IMR-90 (cell line): ENCODE measurements at regions not wholly inside any gene's neighbourhood (a gene's known extent, or its start where the extent isn't known, plus 50 kb on each side); places are given as distances from the start of the nearest gene placed in this dataset.

Experiments
- ATAC-seq: fragments of 200-7000 bp; cut with Tn5 transposase; 2 replicates; pipeline ENCODE4 v1.9.1; 2020; ENCODE audit warnings: low read depth, mild to moderate bottlenecking, moderate library complexity
- BruUV-seq: library from RNA; stranded (reverse); fragments of 400-500 nt; replicated peaks from 2 replicates; lab custom pipeline; 2021; lab: Mats Ljungman, UMichigan
- CTCF ChIA-PET: fragments of 300-600 bp; formaldehyde crosslinking; extraction: SDS; loops from one replicate; lab custom pipeline; 2021; ENCODE audit warnings: antibody characterized with exemption; lab: Yijun Ruan, JAX
- POLR2A ChIA-PET: fragments of 300-600 bp; sonication (Branson Sonifier 250); formaldehyde crosslinking; loops from one replicate; lab custom pipeline; 2022; ENCODE audit warnings: antibody characterized with exemption; ENCODE audit not compliant: unreplicated experiment; lab: Charles Lee
- DNase-seq: peaks from one replicate; pipeline ENCODE4 v3.0.0; 2013
- H2AFZ ChIP-seq: replicated peaks from 2 replicates; pipeline ENCODE3; 2013; ENCODE audit warnings: low read length, mild to moderate bottlenecking; ENCODE audit not compliant: poor library complexity
- H2AK5ac ChIP-seq: 2 replicates; pipeline ENCODE4 v1.6.1; 2013; ENCODE audit warnings: low read depth, low read length, inconsistent platforms
- H2AK9ac ChIP-seq: replicated peaks from 2 replicates; pipeline ENCODE3; 2013; ENCODE audit warnings: mild to moderate bottlenecking, low read depth, low read length, moderate library complexity; ENCODE audit not compliant: poor library complexity
- H2BK120ac ChIP-seq: 2 replicates; pipeline ENCODE4 v1.6.1; 2013; ENCODE audit warnings: low read depth, low read length, inconsistent platforms
- H2BK15ac ChIP-seq: 3 replicates; pipeline ENCODE4 v1.6.1; 2013; ENCODE audit warnings: low read depth, low read length, inconsistent platforms
- H2BK20ac ChIP-seq: 2 replicates; pipeline ENCODE4 v1.6.1; 2013; ENCODE audit warnings: low read depth, mild to moderate bottlenecking, inconsistent platforms, low read length, moderate library complexity
- H2BK5ac ChIP-seq: 2 replicates; pipeline ENCODE4 v1.6.1; 2013; ENCODE audit warnings: mild to moderate bottlenecking, low read depth, low read length, inconsistent platforms; ENCODE audit not compliant: poor library complexity, severe bottlenecking
- H3K14ac ChIP-seq: replicated peaks from 2 replicates; pipeline ENCODE4 v1.6.1; 2013; ENCODE audit warnings: low read depth, low read length, inconsistent platforms
- H3K18ac ChIP-seq: 2 replicates; pipeline ENCODE4 v1.6.1; 2013; ENCODE audit warnings: low read depth, low read length, control low read depth
- H3K23ac ChIP-seq: 2 replicates; pipeline ENCODE4 v1.6.1; 2013; ENCODE audit warnings: low read depth, low read length, inconsistent platforms
- H3K27ac ChIP-seq: 2 replicates; pipeline ENCODE4 v1.5.1; 2013; ENCODE audit warnings: mild to moderate bottlenecking, control low read depth, low read length; ENCODE audit not compliant: insufficient read depth
- H3K27me3 ChIP-seq: 2 replicates; pipeline ENCODE4 v1.6.1; 2013; ENCODE audit warnings: low read length; ENCODE audit not compliant: control insufficient read depth, insufficient read depth
- H3K36me3 ChIP-seq: 2 replicates; pipeline ENCODE4 v1.6.1; 2013; ENCODE audit warnings: low read length, mixed read lengths; ENCODE audit not compliant: control insufficient read depth, insufficient read depth
- H3K4ac ChIP-seq: 2 replicates; pipeline ENCODE4 v1.6.1; 2013; ENCODE audit warnings: low read depth, low read length, inconsistent platforms
- H3K4me1 ChIP-seq: 2 replicates; pipeline ENCODE4 v1.6.1; 2013; ENCODE audit warnings: low read length, mixed read lengths; ENCODE audit not compliant: control insufficient read depth, insufficient read depth
- H3K4me2 ChIP-seq: 2 replicates; pipeline ENCODE4 v1.6.1; 2013; ENCODE audit warnings: low read depth, mild to moderate bottlenecking, control low read depth, low read length, moderate library complexity
- H3K4me3 ChIP-seq: 2 replicates; pipeline ENCODE4 v1.5.1; 2013; ENCODE audit warnings: low read depth, mild to moderate bottlenecking, control low read depth, low read length, moderate library complexity; ENCODE audit not compliant: insufficient read depth
- H3K56ac ChIP-seq: 2 replicates; pipeline ENCODE4 v1.6.1; 2013; ENCODE audit warnings: low read length, inconsistent platforms; ENCODE audit not compliant: insufficient read depth; ENCODE audit errors: extremely low read depth
- H3K79me1 ChIP-seq, 2 experiments: 2 replicates each; pipeline ENCODE4 v1.6.1; 2013; ENCODE audit warnings: low read length in 2 of 2, inconsistent platforms in 1 of 2, low read depth in 1 of 2
- H3K9ac ChIP-seq: 2 replicates; pipeline ENCODE4 v1.6.1; 2013; ENCODE audit warnings: low read depth, low read length, control low read depth
- H3K9me1 ChIP-seq: 2 replicates; pipeline ENCODE4 v1.6.1; 2013; ENCODE audit warnings: low read length, inconsistent platforms; ENCODE audit not compliant: insufficient read depth
- H3K9me3 ChIP-seq: 2 replicates; pipeline ENCODE4 v1.6.1; 2013; ENCODE audit warnings: low read length; ENCODE audit not compliant: control insufficient read depth, insufficient read depth
- H4K20me1 ChIP-seq: 2 replicates; pipeline ENCODE4 v1.6.1; 2013; ENCODE audit warnings: low read length, inconsistent platforms; ENCODE audit not compliant: insufficient read depth
- H4K5ac ChIP-seq: 2 replicates; pipeline ENCODE4 v1.6.1; 2013; ENCODE audit warnings: mild to moderate bottlenecking, low read depth, low read length, control low read depth
- H4K8ac ChIP-seq, 2 experiments: 2 replicates each; pipeline ENCODE4 v1.6.1; 2013; ENCODE audit warnings: low read depth in 2 of 2, low read length in 2 of 2, control low read depth in 1 of 2, inconsistent platforms in 1 of 2
- H4K91ac ChIP-seq: 2 replicates; pipeline ENCODE4 v1.6.1; 2013; ENCODE audit warnings: low read depth, low read length, inconsistent platforms; ENCODE audit not compliant: insufficient read depth
- CEBPB ChIP-seq: IDR thresholded peaks from 2 replicates; pipeline ENCODE4 v1.6.1; 2012; ENCODE audit warnings: low read depth, low read length, improper control_type of control experiment
- CHD1 ChIP-seq: IDR thresholded peaks from 2 replicates; pipeline ENCODE4 v1.6.1; 2012; ENCODE audit warnings: low read depth, low read length, improper control_type of control experiment
- CTCF ChIP-seq: conservative IDR thresholded peaks from 2 replicates; pipeline ENCODE4 v1.5.1; 2012; ENCODE audit warnings: mild to moderate bottlenecking, low read depth, low read length, improper control_type of control experiment
- ELK1 ChIP-seq: fragments of 150-350 bp; IDR thresholded peaks from 2 replicates; pipeline ENCODE4 v1.6.1; 2016; ENCODE audit warnings: low read depth, mild to moderate bottlenecking, low read length, moderate library complexity, borderline replicate concordance
- FOS ChIP-seq: fragments of 150-350 bp; IDR thresholded peaks from 2 replicates; pipeline ENCODE4 v1.6.1; 2016; ENCODE audit warnings: low read depth, low read length
- MAFK ChIP-seq: IDR thresholded peaks from 2 replicates; pipeline ENCODE4 v1.6.1; 2012; ENCODE audit warnings: low read depth, low read length, improper control_type of control experiment
- MAZ ChIP-seq: IDR thresholded peaks from 2 replicates; pipeline ENCODE4 v1.6.1; 2012; ENCODE audit warnings: low read depth, mild to moderate bottlenecking, low read length, improper control_type of control experiment, moderate library complexity, borderline replicate concordance
- MXI1 ChIP-seq: IDR thresholded peaks from 2 replicates; pipeline ENCODE4 v1.6.1; 2012; ENCODE audit warnings: low read depth, mild to moderate bottlenecking, low read length, moderate library complexity, borderline replicate concordance
- NFE2L2 ChIP-seq: fragments of 150-350 bp; IDR thresholded peaks from 2 replicates; pipeline ENCODE4 v1.6.1; 2016; ENCODE audit warnings: low read depth, mild to moderate bottlenecking, low read length
- POLR2A ChIP-seq: IDR thresholded peaks from 2 replicates; pipeline ENCODE4 v1.6.1; 2012; ENCODE audit warnings: mild to moderate bottlenecking, low read depth, low read length
- RAD21 ChIP-seq: IDR thresholded peaks from 2 replicates; pipeline ENCODE4 v1.6.1; 2012; ENCODE audit warnings: low read length, improper control_type of control experiment
- RCOR1 ChIP-seq: IDR thresholded peaks from 2 replicates; pipeline ENCODE4 v1.6.1; 2012; ENCODE audit warnings: mild to moderate bottlenecking, low read length, improper control_type of control experiment; ENCODE audit not compliant: insufficient replicate concordance
- RFX5 ChIP-seq: IDR thresholded peaks from 2 replicates; pipeline ENCODE4 v1.8.0; 2012; ENCODE audit warnings: low read depth, mild to moderate bottlenecking, low read length, moderate library complexity
- WGBS, 2 experiments: methylation state at CpG; one replicate each; pipeline versions ENCODE4 v1.1.5 to v1.1.7; 2013; ENCODE audit warnings: missing lambda C conversion rate in 2 of 2; ENCODE audit not compliant: insufficient read length in 1 of 2; ENCODE audit errors: extremely low coverage in 2 of 2; 5-methylcytosine and 5-hydroxymethylcytosine counted together
- dilution Hi-C: fragments of 300-500 bp; cut with HindIII; formaldehyde crosslinking; loops from one replicate; pipeline ENCODE4 v1.14.3; 2018; ENCODE audit warnings: low sequenced_read_pairs; ENCODE audit not compliant: unreplicated experiment
- in situ Hi-C: fragments of 300-500 bp; cut with MboI; formaldehyde crosslinking; loops from 3 replicates; pipeline ENCODE4 v1.14.3; 2019; ENCODE audit warnings: low sequenced_read_pairs, inconsistent platforms, mixed read lengths
- intact Hi-C: fragments of 100-400 bp; cut with micrococcal nuclease; formaldehyde crosslinking; loops from 2 replicates; pipeline ENCODE4 v1.10.0; 2022
- TF ChIP-seq, protein P1 (sequence below): fragments of 150-350 bp; IDR thresholded peaks from 2 replicates; pipeline ENCODE4 v1.6.1; 2017; ENCODE audit warnings: mild to moderate bottlenecking, antibody characterized with exemption, low read length, low read depth

DNA sequence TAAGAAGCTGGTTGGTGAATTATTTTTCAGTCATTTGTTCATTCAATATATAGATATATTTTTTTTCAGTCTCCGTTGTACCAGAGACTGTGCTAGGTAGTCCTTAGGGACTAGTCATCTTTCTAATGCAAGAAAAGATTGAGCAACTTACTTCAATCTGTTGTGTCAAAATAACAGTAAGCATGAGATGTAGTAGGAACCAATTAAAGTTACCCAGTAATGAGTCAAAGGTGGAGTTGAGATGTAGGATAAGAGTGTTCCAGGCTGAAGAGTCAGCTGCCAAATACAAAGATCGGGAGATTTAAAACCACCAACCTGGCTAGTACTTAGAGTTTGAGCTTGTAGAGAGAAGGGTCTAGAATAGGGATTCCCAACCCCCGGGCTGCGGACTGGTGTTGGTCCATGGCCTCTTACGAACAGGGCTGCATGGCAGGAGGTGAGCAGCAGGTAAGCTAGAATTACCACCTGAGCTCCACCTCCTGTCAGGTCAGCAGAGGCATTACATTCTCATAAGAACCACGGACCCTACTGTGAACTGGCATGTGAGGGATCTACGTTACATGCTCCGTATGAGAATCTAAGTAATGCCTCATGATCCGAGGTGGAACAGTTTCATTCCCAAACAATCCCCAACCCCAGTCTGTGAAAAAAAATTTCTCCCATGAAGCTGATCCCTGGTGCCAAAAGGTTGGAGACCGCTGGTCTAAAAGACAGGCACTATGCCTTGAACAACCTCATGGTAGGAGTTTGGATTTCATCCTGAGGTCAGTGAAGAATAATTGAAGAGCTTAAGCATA lies 1241.5 kb upstream of the WWC1 start:
- ATAC-seq, result no peak
- ChIA-PET CTCF (interaction anchor here (0.6 to 0.7 kb wide), 2 partner anchors 9 to 415 kb away, joined by 3 read pairs; no protein-coding TSS in a partner anchor), POLR2A (no interaction called here)
- Histone ChIP-seq H3K4me1 (no peaks in the 10 kb centered on the region), H2AFZ (no peak overlapping the region), H3K23ac (no peak overlapping the region), H3K4me2 (no peak overlapping the region), H2AK5ac (no peak overlapping the region), H3K36me3 (no peaks in the 10 kb centered on the region), H4K8ac (no peak overlapping the region), H4K91ac (no peak overlapping the region), H3K27ac (no peak overlapping the region), H2BK20ac (no peak overlapping the region), H4K20me1 (no peaks in the 10 kb centered on the region), H3K14ac (no peak overlapping the region), H4K5ac (no peak overlapping the region), H3K18ac (no peak overlapping the region), H3K9ac (no peak overlapping the region), H3K79me1 (no peaks in the 10 kb centered on the region), H3K4ac (no peak overlapping the region), H3K27me3 (no peaks in the 10 kb centered on the region), H3K9me1 (no peaks in the 10 kb centered on the region), H3K56ac (no peak overlapping the region), H2BK15ac (no peak overlapping the region), H3K9me3 (peaks cover 4% of the 10 kb centered on the region), H2AK9ac (no peak overlapping the region), H3K4me3 (no peak overlapping the region), H2BK5ac (no peak overlapping the region), H2BK120ac (no peak overlapping the region)
- dilution Hi-C loops, result no loop called here
- intact Hi-C loops, result no loop called here
- in situ Hi-C loops, result no loop called here
- no TSS peak for BruUV-seq
- TF ChIP-seq NFE2L2, result no peak
- TF ChIP-seq POLR2A, result no peak
- no peak for TF ChIP-seq RFX5
- no peak for TF ChIP-seq MAZ
- no peak for TF ChIP-seq ELK1
- TF ChIP-seq RAD21, result no peak
- TF ChIP-seq MAFK, result no peak
- no peak for TF ChIP-seq CEBPB
- TF ChIP-seq CHD1, result no peak
- TF ChIP-seq CTCF, result no peak
- no peak for TF ChIP-seq RCOR1
- no peak for TF ChIP-seq FOS
- TF ChIP-seq MXI1, result no peak
- TF ChIP-seq, protein P1, sequence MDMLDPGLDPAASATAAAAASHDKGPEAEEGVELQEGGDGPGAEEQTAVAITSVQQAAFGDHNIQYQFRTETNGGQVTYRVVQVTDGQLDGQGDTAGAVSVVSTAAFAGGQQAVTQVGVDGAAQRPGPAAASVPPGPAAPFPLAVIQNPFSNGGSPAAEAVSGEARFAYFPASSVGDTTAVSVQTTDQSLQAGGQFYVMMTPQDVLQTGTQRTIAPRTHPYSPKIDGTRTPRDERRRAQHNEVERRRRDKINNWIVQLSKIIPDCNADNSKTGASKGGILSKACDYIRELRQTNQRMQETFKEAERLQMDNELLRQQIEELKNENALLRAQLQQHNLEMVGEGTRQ, result no peak
- 75% methylated on average over 1 of the region's 10 CpGs; no CpG with 5 or more reads in 1 of the 2 experiments for WGBS, 2 experiments
- no peak for DNase-seq
